Epithelial cell of prostate (primary cell): ENCODE measurements at regions not wholly inside any gene's neighbourhood (a gene's known extent, or its start where the extent isn't known, plus 50 kb on each side); places are given as distances from the start of the nearest gene placed in this dataset.

Experiments
- DNase-seq: peaks from one replicate; pipeline ENCODE4 v3.0.0-alpha.2; 2011; ENCODE audit warnings: low read depth, low spot score
- H3K27ac ChIP-seq: fragments of 450-650 bp; 2 replicates; pipeline ENCODE4 v1.5.1; 2017; ENCODE audit warnings: mild to moderate bottlenecking

DNA sequence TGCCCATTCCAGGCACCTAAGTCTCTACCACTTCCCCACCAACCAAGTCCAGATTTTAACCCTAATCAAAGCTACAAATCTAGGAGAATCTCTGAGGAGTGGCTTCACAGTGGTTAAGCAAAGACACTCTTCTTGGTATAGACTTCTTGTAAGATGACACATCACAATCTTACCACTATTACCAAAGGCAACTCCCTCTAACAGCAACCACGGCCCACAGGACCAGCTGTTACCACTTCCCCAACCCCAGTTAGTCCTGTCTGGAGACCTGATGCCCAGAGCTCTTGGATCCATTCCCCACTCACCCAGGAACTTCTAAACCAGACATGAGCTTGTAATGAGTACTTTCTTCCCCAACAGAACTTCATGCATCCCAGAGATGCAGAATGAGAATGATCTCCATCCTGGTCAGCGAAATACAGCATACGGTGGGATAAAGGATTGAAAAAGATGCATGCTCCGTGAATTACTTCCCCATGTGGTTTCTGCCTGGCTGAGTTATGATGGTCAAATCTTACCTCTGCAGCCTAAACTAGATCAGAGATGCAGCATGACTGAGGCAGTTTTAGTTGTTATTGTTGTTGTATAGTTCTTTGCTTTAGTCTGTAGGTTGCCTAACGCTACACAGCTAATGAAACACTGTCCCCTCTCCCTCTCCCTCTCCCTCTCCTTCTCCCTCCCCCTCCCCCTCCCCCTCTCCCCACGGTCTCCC lies 87.7 kb upstream of the FOXN3 start:
- DNase-seq: no peak
- H3K27ac ChIP-seq: no peak overlapping the region

DNA sequence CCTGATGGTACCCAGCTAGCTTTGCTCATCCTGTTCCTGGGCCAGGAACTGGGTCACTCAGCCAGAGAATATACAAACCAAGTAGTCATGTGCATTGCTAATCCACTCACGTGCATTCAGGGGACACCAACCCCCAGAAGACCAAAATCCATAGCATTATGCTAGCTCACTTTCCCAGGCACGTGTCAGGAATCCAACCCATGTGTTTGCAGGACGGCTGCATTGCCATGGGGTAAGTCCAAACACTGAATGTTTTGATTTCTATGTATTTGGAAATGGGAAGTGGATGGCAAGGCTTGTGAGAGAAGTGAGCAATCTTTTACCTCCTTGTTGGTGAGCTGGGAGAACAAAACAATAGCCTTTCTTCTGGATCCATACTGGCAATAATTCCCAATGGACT lies 87.1 kb upstream of the FOXN3 start:
- H3K27ac ChIP-seq: no peak overlapping the region
- no peak for DNase-seq

DNA sequence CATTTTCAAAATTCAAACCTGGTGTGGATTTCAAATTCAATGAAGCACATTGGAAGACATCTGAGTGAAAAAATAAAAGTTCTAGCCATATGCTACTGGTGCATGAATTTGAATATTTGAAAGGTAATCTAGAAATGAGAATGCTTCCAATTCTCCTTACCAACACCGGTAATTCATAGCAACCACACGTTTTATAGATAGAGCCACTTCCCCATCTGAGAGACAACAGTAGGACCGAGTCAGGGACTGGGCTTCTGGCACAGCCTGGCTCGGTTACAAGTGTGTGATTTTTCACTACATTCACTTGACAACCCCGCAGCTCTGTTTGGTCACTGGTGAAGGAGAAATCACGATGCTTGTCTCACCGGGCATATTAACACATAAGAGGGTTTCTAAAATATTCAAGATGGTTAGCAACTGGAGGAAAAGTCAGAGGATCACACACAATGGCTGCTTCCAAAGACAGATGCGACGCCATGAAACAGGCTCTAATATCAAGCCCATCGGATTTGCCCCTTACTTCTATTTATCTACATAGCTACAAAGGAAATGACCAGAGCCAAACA lies 86.5 kb upstream of the FOXN3 start:
- DNase-seq: no peak
- H3K27ac ChIP-seq: no peak overlapping the region

DNA sequence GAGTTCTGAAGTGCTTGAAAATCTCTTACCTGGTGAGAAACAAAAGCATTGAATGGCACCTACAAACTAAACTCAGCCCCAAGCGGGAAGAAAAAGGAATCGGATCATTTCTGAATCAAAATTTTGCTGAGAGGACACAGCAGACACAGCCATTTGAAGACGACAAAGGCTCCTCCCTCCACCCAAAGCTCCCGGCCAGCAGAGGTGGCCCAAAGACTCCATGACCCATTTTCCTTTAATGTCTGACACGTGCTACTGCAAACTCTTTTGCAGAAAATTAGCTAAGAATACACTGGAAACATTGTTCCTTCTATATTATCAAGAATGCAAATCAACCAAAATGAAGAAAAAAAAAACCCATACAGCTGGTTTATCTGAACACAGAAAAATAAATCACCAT lies 85.9 kb upstream of the FOXN3 start:
- H3K27ac ChIP-seq: no peak overlapping the region
- no peak for DNase-seq

DNA sequence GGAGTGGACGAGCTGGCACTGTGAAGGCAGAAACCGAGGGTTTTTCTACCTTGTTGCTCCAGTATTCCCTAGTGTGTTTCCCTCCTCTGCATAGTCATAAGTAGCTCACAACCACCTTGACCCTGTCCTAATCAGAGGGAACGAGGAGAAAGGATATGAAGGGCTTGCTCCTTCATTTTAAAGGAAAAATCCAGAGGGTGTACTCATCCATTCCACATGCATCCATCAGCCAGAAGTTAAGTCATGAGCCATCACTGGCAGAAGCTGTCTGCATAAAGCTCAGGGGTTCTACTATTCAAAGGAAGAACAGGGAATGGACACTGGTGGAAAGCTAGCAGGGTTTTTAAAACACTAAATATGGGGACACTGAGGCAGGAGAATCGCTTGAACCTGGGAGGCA lies 84.3 kb upstream of the FOXN3 start:
- H3K27ac ChIP-seq: no peak overlapping the region
- no peak for DNase-seq

DNA sequence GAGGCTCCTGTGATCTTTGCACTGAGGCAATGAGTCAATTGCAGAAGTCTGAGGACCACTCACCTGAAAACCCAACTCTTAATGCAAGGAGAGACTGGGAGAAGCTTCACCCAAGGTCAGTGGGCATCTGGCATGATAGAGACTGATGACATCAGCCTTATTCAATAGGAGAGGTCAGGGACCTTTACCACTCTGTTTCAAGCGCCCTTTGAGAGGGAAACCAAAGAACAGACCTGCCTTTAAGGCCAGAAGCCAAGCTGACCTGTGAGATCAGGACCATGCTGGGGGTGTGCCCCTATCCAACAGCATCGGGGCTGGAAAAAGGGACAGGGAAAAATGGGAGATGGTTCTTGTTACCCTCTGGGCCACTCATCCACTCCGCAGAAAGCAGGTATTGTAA lies 83.3 kb upstream of the FOXN3 start:
- H3K27ac ChIP-seq: no peak overlapping the region
- DNase-seq: no peak

DNA sequence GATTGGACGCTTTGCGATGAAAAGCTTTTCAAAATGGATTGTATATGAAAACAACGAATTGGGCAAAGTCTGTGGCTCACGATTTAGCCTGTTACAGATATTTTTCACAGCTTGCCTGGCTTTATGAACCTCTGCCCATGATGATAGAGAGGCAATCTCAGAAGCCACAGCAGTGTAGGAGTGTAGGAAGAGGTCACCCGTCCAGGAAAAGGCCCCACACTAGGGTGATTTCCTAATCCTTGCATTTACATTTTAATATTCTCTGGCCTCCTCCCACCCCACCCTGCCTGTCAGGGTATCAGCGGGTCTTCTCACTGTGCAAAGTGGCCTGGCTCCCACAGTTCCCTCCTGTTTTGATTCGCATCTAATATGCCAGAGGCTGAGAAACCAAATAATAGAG lies 81.8 kb upstream of the FOXN3 start:
- no peak overlapping the region for H3K27ac ChIP-seq

DNA sequence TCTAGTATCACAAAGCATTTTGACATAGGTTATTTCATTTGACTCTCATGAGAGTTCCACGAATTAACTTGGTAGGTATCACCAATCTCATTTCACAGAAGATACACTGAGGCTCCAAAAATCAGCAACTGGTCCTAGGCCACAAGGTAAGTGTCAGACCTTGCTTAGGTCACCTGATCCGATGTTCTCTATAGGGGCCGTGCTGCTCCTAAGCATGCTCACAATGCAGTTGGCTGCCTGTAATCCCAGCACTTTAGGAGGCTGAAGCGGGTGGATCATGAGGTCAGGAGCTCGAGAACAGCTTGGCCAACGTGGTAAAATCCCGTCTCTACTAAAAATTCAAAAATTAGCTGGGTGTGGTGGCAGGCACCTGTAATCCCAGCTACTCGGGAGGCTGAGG lies 78.7 kb upstream of the FOXN3 start:
- H3K27ac ChIP-seq: no peak overlapping the region
- no peak for DNase-seq

More for the DNA sequence above, 81.8 kb upstream of the FOXN3 start:
- no peak for DNase-seq

DNA sequence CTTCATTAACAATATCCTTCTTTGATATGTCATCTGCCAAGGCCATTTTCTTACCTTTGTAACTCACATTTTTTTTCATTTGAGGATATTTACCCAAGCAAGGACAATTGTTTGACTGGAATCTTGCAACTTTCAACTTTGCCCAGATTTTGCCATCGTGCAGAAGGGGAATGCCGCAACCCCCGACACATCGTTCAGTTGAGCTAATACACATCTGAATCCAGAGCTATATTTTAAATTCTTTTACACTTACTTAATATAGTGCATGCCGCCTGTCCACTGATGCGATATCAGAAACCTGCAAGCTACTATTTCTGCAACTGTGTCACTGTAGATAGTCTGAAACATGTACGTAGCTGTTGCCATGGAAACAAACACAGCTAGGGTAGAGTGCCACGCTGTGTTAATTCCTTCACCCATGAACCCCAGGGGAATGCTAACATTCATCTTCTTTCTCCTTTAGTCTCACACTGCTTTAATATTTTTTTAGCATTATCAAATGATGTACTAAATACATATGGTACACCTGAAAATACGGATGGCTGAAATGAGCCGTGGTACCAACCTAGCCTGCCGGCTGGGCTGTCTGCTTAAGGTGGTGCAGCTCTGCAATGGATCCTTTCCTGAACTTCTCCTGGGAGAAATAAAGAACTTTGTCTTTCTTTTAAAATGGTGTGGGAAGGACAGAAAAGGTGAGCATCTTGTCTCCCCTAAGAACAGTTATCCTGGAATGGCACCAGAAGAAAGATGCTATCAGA lies 77.0 kb upstream of the FOXN3 start:
- H3K27ac ChIP-seq: no peak overlapping the region
- DNase-seq: no peak

DNA sequence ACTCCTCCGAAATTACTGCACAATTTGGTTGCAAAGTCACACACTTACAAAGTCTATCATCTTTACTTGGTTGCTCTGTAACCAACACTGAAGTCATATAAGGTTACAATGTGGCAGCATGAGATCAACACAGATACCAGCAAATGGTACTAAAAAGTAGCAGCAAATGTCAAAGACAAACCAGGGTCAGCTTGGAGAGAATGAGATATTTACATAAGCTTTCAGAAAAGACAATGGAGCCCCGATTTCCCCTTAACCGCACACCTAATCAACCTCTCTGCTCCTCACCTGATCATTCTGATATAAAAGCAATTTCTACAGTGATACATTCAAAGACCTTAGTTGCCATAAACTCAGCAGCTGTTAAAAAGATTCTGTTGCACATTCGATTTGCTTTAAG lies 76.4 kb upstream of the FOXN3 start:
- H3K27ac ChIP-seq: no peak overlapping the region
- DNase-seq: no peak

DNA sequence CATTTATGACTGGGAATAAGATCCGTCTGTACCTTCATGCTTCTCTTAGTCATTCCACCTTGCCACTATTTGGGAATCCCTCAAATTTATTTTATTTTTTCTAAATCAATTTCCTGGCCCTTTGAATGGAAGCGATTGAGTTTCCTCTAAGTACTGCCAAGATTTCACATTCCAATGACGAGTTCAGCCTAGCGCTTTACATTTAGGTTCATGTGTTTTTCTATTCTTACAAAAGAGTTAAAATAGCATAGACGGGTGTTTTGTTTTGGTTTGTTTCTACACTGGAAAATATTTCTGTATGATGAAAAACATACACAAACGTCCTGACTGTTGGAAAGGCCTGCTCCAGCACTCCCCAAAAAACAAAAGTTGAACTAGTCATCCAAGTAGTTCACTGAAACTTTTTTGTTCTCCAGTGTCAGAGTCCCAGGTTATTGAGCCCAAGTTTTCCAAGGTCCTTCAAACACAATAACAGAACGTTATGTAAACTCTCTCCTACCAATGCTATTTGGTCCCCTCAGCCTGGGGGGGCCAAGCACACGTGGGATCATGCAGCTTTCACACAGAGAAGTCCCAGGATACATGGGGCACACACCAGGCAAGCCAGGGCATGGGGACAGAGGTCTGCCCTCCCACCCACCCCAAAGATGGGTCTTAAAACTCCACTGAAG lies 74.8 kb upstream of the FOXN3 start:
- DNase-seq: no peak
- no peak overlapping the region for H3K27ac ChIP-seq

DNA sequence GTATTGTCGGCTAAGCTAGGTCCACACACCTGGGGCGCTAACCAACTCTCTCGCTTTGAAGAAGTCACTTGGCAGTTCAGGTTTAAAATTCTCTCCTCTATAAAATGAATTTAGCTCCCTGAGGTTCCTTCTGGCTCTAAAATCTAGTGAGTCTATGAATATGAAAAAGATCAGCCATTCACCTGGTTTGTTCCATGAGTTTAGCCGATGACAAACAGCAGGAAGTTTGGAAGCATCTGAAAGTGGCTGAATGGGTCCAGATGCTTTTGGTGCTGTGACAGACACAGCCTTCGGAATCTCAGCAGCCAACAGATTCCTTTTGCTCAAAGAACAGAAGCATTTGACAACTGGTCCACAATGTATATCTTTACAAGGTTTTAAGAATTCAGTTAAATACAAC lies 73.4 kb upstream of the FOXN3 start:
- no peak overlapping the region for H3K27ac ChIP-seq
- DNase-seq: no peak

DNA sequence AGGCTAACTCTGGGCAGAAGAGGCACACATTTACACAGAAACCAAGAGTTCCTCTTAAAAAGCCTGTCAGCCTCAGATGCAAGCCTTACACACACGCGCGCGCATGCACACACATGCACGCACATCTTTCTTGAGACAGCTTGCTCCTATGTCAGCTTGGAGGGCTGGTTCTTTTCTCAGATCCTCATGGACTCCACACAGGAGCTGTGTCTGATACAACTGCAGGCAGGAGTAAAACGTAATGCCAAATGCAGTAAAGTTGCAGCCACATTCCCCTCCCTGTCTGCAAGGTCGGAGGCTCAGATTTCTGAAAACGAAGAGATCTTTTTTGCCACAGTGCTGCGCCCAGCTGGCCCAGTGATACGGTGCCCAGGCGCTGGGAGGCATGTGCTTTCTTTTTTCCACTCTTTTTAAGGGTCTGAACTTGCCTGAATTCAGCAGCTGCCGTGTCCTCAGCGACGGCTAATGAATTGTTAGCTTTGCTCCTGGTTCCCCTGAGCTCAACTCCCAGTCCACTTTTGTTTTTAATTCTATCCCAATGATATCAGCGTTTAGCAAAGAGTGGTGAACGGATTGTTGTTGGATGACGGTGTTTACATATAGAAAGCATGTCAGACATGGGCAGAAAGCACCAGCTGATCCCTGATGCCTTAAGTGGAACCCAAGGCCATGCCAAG lies 72.9 kb upstream of the FOXN3 start:
- no peak overlapping the region for H3K27ac ChIP-seq
- no peak for DNase-seq

DNA sequence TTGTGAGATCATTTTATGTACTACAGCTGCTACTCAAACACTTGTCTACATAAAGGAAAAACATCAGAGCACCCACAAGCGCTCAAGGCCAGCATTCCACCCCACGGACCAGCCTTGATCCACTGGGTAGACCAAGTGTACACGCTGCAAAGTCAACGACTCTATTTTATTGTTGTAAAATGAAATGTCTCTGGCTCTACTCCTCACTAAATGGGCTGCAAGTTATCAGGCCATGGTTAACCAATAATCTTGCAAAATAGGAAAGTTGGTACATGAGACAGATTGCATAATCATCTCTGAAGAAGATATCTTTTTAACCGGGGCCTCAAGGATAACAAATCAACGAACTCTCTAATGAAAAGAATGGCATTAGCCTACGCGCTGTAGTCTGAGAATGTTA lies 69.9 kb upstream of the FOXN3 start:
- no peak for DNase-seq
- H3K27ac ChIP-seq: no peak overlapping the region

DNA sequence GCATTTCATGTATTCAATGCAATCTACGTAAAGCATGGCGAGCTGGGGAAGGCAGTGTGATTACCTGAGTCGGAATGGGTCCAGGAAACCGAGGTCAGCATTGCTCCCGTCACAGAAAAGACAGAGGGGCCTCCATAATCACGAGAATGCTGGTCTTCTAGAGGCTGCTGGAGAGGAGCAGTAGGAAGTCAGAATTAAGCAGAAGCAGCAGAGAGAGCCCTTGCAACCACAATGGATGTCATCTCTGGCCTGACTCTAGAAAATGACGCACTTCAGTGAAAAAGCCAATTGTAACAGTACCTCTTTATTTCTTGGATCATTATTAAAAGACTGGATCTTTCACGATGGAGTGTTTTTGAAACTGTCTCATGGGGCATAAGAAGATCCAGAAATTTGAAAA lies 69.5 kb upstream of the FOXN3 start:
- no peak for DNase-seq

DNA sequence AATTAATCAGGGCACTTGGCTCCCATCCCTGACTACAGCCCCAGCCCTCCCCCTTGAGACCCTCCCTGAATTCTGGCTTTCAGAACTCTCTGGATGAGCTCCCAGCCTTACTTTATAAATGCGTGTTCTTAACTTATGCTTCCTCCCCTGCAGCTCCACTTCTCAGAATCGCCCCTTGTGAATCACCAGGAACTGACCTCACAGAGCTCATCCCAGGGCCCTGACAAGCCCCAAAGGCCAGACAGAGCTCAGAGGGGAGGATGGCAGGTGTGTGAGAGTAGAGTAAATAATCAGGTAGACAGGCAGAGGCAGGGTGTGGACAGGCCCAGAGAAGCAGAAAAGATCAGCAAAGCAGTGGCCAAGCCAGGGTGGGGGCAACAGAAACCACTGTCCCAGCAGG lies 68.2 kb upstream of the FOXN3 start:
- no peak for DNase-seq
- H3K27ac ChIP-seq: no peak overlapping the region

More for the DNA sequence above, 69.5 kb upstream of the FOXN3 start:
- no peak overlapping the region for H3K27ac ChIP-seq

DNA sequence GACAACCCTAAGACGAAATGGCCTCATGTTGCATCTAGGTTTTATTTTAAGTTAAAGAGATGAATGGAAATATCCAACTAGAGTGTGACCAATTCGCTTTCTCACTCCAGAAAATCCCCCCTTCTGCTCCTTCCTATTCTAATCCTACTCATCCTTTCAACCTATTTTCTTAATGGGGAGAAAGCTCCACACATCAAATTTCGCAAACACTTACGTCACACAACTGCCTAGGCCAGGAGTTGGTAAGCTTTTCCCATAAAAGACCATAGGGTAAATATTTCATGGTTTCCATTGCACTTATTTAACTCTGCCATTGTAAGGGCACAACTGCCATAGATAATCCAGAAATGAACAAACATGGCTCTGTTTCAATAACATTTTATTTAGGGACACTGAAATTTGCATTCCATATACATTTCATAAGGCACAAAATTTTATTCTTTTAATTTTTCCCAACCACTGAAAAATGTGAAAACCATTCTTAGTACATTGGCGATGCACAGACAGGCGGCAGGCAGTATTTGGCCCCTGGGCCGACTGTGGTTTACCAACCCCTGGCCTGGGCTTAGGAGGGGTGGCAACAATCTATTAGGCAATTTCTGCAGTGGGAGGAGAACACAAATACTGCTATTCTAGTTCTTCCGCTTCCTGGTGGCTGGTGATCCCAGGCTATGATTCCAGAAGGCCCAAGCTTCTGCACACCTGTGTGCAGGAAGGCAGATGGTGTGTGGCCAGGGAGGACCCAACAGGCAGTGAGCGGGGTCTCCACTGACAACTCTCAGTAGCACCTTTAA lies 67.2 kb upstream of the FOXN3 start:
- H3K27ac ChIP-seq: no peak overlapping the region
- DNase-seq: no peak

DNA sequence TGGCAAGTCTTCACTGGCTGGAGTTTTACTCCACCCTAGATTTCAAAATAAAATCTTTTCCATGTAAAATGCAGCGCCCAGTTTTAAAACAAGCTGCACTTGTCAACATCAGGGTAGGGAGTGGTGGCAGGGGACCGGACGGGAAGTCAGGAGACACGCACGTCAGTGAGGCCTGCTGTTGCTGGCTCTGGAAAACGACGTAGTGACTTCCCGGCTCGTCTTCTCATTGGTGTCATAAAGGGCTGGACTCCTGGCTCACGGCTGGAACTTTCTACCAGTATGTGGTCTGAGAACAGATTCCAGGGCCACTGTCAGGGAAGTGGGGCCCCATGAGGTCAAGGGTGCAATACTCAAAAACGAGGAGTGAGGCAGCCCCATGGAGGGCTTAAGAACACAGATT lies 64.2 kb upstream of the FOXN3 start:
- no peak for DNase-seq
- no peak overlapping the region for H3K27ac ChIP-seq

DNA sequence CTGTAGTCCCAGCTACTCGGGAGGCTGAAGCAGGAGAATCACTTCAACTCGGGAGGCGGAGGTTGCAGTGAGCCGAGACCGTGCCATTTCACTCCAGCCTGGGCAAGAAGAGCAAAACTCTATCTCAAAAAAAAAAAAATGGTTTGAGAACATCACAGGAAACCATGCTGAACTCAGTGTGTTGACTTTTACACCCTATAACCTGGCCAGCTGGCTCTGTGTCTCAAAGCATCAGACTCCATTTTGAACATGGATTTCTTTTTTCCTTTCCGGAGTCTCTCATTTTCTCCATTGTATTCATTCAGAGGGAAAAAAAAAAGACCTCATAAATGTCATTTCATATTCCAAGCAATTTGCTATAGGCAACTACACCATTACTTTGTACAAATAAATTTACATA lies 63.2 kb upstream of the FOXN3 start:
- peak overlapping the region; percentile 4 for H3K27ac ChIP-seq

DNA sequence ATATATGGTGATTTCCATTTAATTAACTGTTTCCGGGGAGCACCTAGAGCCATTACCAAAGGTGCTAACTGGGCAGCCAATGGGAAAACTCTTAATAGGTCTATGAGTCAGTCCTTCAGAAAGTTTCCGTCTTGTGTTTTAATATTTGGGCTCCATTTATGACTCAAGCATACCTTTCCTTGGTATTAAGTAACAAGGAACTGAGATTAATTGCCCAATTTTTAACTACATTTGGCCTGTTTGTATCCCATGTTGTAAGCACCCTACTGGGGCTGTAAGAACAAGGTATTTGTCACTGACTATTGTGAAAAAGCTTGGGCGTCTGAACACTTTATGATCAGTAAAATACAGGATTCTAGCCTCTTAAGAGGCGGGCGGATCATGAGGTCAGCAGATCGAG lies 62.8 kb upstream of the FOXN3 start:
- peak; percentile 67 for DNase-seq
- H3K27ac ChIP-seq: peak overlapping the region; percentile 4

More for the DNA sequence above, 63.2 kb upstream of the FOXN3 start:
- DNase-seq: no peak
